ENCODE measurements at regions not wholly inside any gene's neighbourhood (a gene's known extent, or its start where the extent isn't known, plus 50 kb on each side); places are given as distances from the start of the nearest gene placed in this dataset.
A peak's percentile ranks its signal among the peaks of the same experiment; 100 is the strongest.

GRCh38 chr6:165925474-165926156 is 242.0 kb downstream of the TBXT start:
- Mint-ChIP-seq H3K36me3 (ENCODE audit: unreplicated experiment) (no peaks in the 10 kb centered on the region), H3K27me3 (ENCODE audit: unreplicated experiment) (peaks cover 3% of the 10 kb centered on the region), H3K4me3 (ENCODE audit: unreplicated experiment) (no peak overlapping the region), H3K27ac (ENCODE audit: unreplicated experiment) (peak overlapping the region; percentile 20), H3K4me1 (ENCODE audit: unreplicated experiment) (peaks cover 39% of the 10 kb centered on the region), H3K9me3 (ENCODE audit: unreplicated experiment) (peaks cover 5% of the 10 kb centered on the region)
- no peak for TF ChIP-seq CTCF (IDR thresholded peaks at IDR 0.05)
- DNase-seq (ENCODE audit: extremely low spot score, unreplicated experiment): no peak

GRCh38 chr6:165922309-165922794 is 245.3 kb downstream of the TBXT start:
- peaks cover 39% of the 10 kb centered on the region for H3K4me1 Mint-ChIP-seq (ENCODE audit: unreplicated experiment)
- no peak for TF ChIP-seq CTCF (IDR thresholded peaks at IDR 0.05)
- peaks cover 5% of the 10 kb centered on the region for H3K9me3 Mint-ChIP-seq (ENCODE audit: unreplicated experiment)
- no peaks in the 10 kb centered on the region for H3K27me3 Mint-ChIP-seq (ENCODE audit: unreplicated experiment)
- DNase-seq (ENCODE audit: extremely low spot score, unreplicated experiment): no peak
- peaks cover 1% of the 10 kb centered on the region for H3K36me3 Mint-ChIP-seq (ENCODE audit: unreplicated experiment)
- H3K27ac Mint-ChIP-seq (ENCODE audit: unreplicated experiment): peak overlapping the region; percentile 87
- H3K4me3 Mint-ChIP-seq (ENCODE audit: unreplicated experiment): no peak overlapping the region

GRCh38 chr6:165920896-165921671 is 246.6 kb downstream of the TBXT start:
- Mint-ChIP-seq H3K4me3 (ENCODE audit: unreplicated experiment) (no peak overlapping the region), H3K9me3 (ENCODE audit: unreplicated experiment) (peaks cover 5% of the 10 kb centered on the region), H3K27ac (ENCODE audit: unreplicated experiment) (peak overlapping the region; percentile 87), H3K36me3 (ENCODE audit: unreplicated experiment) (peaks cover 1% of the 10 kb centered on the region), H3K4me1 (ENCODE audit: unreplicated experiment) (peaks cover 39% of the 10 kb centered on the region), H3K27me3 (ENCODE audit: unreplicated experiment) (peaks cover 4% of the 10 kb centered on the region)
- TF ChIP-seq CTCF (IDR thresholded peaks at IDR 0.05): no peak
- DNase-seq (ENCODE audit: extremely low spot score, unreplicated experiment): no peak

GRCh38 chr6:165917576-165917975 is 250.1 kb downstream of the TBXT start:
- Mint-ChIP-seq H3K27me3 (ENCODE audit: unreplicated experiment) (peaks cover 12% of the 10 kb centered on the region), H3K4me1 (ENCODE audit: unreplicated experiment) (peaks cover 15% of the 10 kb centered on the region), H3K27ac (ENCODE audit: unreplicated experiment) (no peak overlapping the region), H3K36me3 (ENCODE audit: unreplicated experiment) (peaks cover 1% of the 10 kb centered on the region), H3K4me3 (ENCODE audit: unreplicated experiment) (no peak overlapping the region), H3K9me3 (ENCODE audit: unreplicated experiment) (no peaks in the 10 kb centered on the region)
- TF ChIP-seq CTCF (IDR thresholded peaks at IDR 0.05): no peak
- peak; percentile 73 for DNase-seq (ENCODE audit: extremely low spot score, unreplicated experiment)

Measured in osteocyte (in vitro differentiated cells).